Astrocyte of the spinal cord (primary cell): ENCODE measurements at regions not wholly inside any gene's neighbourhood (a gene's known extent, or its start where the extent isn't known, plus 50 kb on each side); places are given as distances from the start of the nearest gene placed in this dataset.
"Not testable (repeated sequence)": the region's sequence is repeated elsewhere in the genome, so short reads cannot be mapped to it uniquely, and the experiment has no call there.

Source experiments
- DNase-seq: peaks from one replicate; pipeline ENCODE4 v3.0.0; 2011; ENCODE audit warnings: low read depth, low spot score
- H3K4me3 ChIP-seq: 2 replicates; pipeline ENCODE4 v1.5.1; 2011; ENCODE audit warnings: low read depth, mild to moderate bottlenecking, low read length, moderate library complexity
- CTCF ChIP-seq: IDR thresholded peaks from 2 replicates; pipeline ENCODE4 v1.5.1; 2012; ENCODE audit warnings: low read depth, mild to moderate bottlenecking, low read length, inconsistent platforms
- in situ Hi-C: cut with HindIII; loops from 2 replicates; pipeline ENCODE4 v1.10.0; 2017; ENCODE audit warnings: low sequenced_read_pairs

DNA sequence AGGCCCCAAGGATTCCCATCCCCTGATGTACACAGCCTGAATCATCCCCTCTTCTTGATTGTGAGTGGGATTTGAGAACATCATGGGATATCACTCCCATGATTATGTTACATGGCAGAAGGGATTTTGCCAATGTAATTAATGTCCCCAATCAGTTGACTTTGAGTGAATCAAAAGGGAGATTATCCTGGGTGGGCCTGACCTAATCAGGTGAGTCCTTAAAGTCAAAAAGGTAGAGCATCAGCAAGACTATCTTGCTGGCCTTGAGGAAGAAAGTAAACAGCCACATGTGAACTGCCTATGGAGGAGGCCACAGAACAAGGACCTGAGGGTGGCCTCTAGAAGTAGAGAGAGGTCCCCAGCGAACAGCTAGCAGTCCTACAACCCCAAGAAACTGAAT is 203.1 kb upstream of the ATP6AP2 start:
- DNase-seq: no peak
- in situ Hi-C loops: no loop called here
- no peak for TF ChIP-seq CTCF
- H3K4me3 ChIP-seq: no peak overlapping the region

DNA sequence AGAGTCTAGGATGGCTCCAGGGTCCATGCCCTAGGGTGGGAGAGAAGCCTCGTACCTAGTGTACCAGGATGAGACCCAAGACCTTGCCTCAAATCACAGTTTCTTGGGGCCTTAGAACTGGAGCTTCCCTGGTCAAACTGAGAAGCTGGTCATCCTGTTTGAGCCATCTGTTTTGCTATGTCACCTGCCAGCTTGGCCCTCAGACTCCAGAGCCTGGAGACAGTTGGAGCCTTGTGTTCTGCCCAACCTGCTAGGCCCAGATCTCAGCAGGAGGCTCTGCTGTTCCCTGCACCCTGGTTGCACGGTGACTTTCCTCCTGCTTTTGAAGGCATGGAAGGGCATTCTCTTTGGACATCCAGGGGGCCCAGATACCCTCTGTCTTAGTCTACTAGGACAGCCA is 206.3 kb upstream of the ATP6AP2 start:
- DNase-seq: no peak
- no peak overlapping the region for H3K4me3 ChIP-seq
- in situ Hi-C loops: no loop called here
- TF ChIP-seq CTCF: no peak

DNA sequence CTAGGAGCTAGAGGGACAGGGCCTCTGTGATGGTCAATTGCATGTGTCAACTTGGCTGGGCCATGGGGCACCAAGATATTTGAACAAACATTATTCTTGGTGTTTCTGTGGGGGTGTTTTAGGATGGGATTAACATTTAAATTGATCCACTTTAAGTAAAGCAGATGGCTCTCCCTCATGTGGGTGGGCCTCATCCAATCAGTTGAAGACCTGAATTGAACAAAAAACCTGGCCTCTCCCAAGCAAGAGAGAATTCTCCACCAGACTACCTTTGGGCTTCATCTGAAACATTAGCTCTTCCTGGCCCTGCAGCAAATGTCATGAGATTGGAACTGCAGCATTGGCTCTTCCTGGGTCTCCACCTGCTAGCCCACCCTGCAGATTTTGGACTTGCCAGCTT is 207.1 kb upstream of the ATP6AP2 start:
- no peak for TF ChIP-seq CTCF
- in situ Hi-C loops: no loop called here

DNA sequence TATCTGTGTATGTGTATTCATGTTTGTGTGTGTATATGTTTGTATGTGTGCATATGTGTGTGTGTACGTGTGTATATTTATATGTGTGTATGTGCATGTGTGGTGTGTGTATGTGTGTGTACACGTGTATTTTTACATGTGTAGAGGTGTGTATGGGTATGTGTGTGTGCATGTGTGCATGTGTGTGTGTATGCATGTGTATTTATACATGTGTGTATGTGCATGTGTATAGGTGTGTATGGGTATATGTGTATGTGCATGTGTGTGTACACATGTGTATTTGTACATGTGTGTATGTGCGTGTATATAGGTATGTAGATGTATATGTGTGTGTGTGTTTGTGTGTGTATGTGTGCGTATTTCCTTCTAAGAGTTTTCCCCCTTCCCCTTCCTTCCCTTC is 207.7 kb upstream of the ATP6AP2 start:
- H3K4me3 ChIP-seq: no peak overlapping the region
- TF ChIP-seq CTCF: no peak
- in situ Hi-C loops: no loop called here
- DNase-seq: no peak

More for the DNA sequence above, 207.1 kb upstream of the ATP6AP2 start:
- DNase-seq: no peak
- no peak overlapping the region for H3K4me3 ChIP-seq

GRCh38 chrX:40371376-40371775 is 209.4 kb upstream of the ATP6AP2 start:
- no peak for TF ChIP-seq CTCF
- no peak for DNase-seq
- in situ Hi-C loops: no loop called here
- no peak overlapping the region for H3K4me3 ChIP-seq

DNA sequence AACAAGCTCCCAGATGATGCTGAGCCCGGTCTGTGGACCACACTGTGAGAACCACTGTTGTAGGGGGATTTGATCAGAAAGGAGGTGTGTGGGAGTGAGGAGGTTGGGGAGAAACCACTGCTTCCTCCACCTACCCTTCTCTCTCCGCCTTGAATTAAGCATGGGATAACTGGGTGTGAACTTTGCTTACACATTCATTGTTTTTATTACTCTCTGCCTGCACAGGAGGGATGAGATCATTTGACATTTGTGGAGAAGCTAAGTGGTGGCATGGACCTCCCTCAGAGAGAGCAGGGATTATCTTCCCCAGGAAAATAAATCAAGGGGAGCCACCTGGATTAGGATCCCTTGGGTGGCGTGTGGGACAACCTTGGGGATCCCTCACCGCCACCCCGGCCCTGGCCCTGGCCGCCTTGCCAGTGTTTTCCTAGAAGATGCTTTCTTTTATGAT is 212.1 kb upstream of the ATP6AP2 start:
- no peak for TF ChIP-seq CTCF
- H3K4me3 ChIP-seq: no peak overlapping the region
- DNase-seq: no peak
- in situ Hi-C loops: no loop called here

DNA sequence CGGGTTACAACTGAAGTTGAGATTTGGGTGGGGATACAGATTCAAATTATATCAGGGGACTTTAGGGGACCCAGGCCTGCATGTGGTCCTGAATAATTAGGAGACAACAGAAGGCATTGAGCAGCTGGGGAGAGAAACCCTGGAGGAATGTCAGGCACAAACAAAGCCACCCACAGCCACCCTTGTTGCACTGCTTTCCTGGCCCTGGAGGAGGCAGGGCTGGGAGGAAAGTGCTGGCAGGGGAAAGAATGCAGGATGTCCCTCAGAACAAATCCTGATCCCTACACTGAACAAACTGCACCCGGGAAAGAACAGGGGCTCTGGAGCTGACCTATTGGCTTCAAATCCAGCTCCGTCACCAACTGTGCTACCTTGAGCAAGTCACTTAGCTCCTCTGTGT is 214.1 kb upstream of the ATP6AP2 start:
- DNase-seq: no peak
- in situ Hi-C loops: no loop called here
- TF ChIP-seq CTCF: no peak
- no peak overlapping the region for H3K4me3 ChIP-seq

- in situ Hi-C loops, DNase-seq, H3K4me3 ChIP-seq: not testable (repeated sequence)
These were observed 218.5 kb upstream of the ATP6AP2 start for GRCh38 chrX:40362291-40362690.
